CD14-positive monocyte (primary cell): ENCODE measurements at regions not wholly inside any gene's neighbourhood (a gene's known extent, or its start where the extent isn't known, plus 50 kb on each side); places are given as distances from the start of the nearest gene placed in this dataset.

ENCODE experiments used
- DNase-seq, 3 donors: peaks; one replicate each; pipeline ENCODE4 v3.0.0-alpha.2; 2011 to 2022
- H2AFZ ChIP-seq: 2 replicates; pipeline ENCODE4 v1.6.0; 2012; ENCODE audit warnings: mild to moderate bottlenecking, low read depth, low read length, inconsistent platforms; ENCODE audit not compliant: insufficient read depth, poor library complexity, severe bottlenecking
- H3K27ac ChIP-seq, 2 donors: 1 replicate in 1 of 2; 2 replicates in 1 of 2; pipeline ENCODE4 v1.5.1; 2012 to 2013; ENCODE audit warnings: low read length in 2 of 2, control low read depth in 1 of 2, inconsistent platforms in 1 of 2, low read depth in 1 of 2, mild to moderate bottlenecking in 1 of 2
- H3K27me3 ChIP-seq, 2 donors: one replicate each; pipeline versions ENCODE4 v1.6.0 to v1.6.1; 2011 to 2013; ENCODE audit warnings: low read length in 2 of 2; ENCODE audit not compliant: control insufficient read depth in 2 of 2, insufficient read depth in 2 of 2
- H3K36me3 ChIP-seq, 2 donors: replicated peaks in 1 of 2; 1 replicate in 1 of 2; 2 replicates in 1 of 2; pipeline versions ENCODE4 v1.5.1 to v1.6.1; 2012 to 2013; ENCODE audit warnings: low read length in 2 of 2, control low read depth in 1 of 2, inconsistent platforms in 1 of 2, mild to moderate bottlenecking in 1 of 2; ENCODE audit not compliant: insufficient read depth in 2 of 2, control insufficient read depth in 1 of 2
- H3K4me1 ChIP-seq, 2 donors: 1 replicate in 1 of 2; 2 replicates in 1 of 2; pipeline versions ENCODE4 v1.5.1 to v1.6.1; 2012 to 2013; ENCODE audit warnings: low read length in 2 of 2, control low read depth in 1 of 2, inconsistent platforms in 1 of 2, mild to moderate bottlenecking in 1 of 2, moderate library complexity in 1 of 2; ENCODE audit not compliant: insufficient read depth in 2 of 2, control insufficient read depth in 1 of 2
- H3K4me2 ChIP-seq: replicated peaks from 2 replicates; pipeline ENCODE3; 2012; ENCODE audit warnings: low read length, moderate library complexity, mild to moderate bottlenecking; ENCODE audit not compliant: poor library complexity, severe bottlenecking; ENCODE audit errors: extremely low read depth
- H3K4me3 ChIP-seq, 3 experiments: fragments of 200-600 bp in 1 of 3; sonication (generic) in 1 of 3; replicated peaks in 1 of 3; 1 replicate in 2 of 3; 2 replicates in 1 of 3; pipeline ENCODE4 v1.5.1; 2011 to 2013; ENCODE audit warnings: low read length in 3 of 3, mild to moderate bottlenecking in 3 of 3, control low read depth in 2 of 3, low read depth in 2 of 3, inconsistent platforms in 1 of 3, moderate library complexity in 1 of 3
- H3K79me2 ChIP-seq: 2 replicates; pipeline ENCODE4 v1.6.0; 2012; ENCODE audit warnings: mild to moderate bottlenecking, control low read depth, inconsistent platforms, low read length, moderate library complexity; ENCODE audit not compliant: insufficient read depth
- H3K9ac ChIP-seq: 2 replicates; pipeline ENCODE4 v1.6.0; 2017; ENCODE audit warnings: low read length, mild to moderate bottlenecking; ENCODE audit not compliant: insufficient read depth, poor library complexity, severe bottlenecking
- H3K9me3 ChIP-seq, 2 donors: replicated peaks in 1 of 2; 1 replicate in 1 of 2; 2 replicates in 1 of 2; pipeline versions ENCODE4 v1.5.1 to v1.6.1; 2012 to 2013; ENCODE audit warnings: low read length in 2 of 2, control low read depth in 1 of 2; ENCODE audit not compliant: control insufficient read depth in 1 of 2, insufficient read depth in 1 of 2
- H4K20me1 ChIP-seq: 2 replicates; pipeline ENCODE4 v1.6.0; 2012; ENCODE audit warnings: mild to moderate bottlenecking, low read length, control low read depth, moderate library complexity; ENCODE audit not compliant: insufficient read depth
- H3K27ac Mint-ChIP-seq, 7 donors: one replicate each; pipeline ENCODE4 v1.8.0; 2020; ENCODE audit warnings: mild to moderate bottlenecking in 7 of 7, mixed read lengths in 7 of 7, moderate library complexity in 6 of 7, inconsistent platforms in 2 of 7
- H3K27me3 Mint-ChIP-seq, 3 donors: one replicate each; pipeline ENCODE4 v1.8.0; 2021 to 2022; ENCODE audit warnings: low read depth in 3 of 3, mild to moderate bottlenecking in 3 of 3, mixed read lengths in 3 of 3, moderate library complexity in 3 of 3, inconsistent platforms in 1 of 3
- H3K36me3 Mint-ChIP-seq, 2 donors: one replicate each; pipeline ENCODE4 v1.8.0; 2020; ENCODE audit warnings: mixed read lengths in 2 of 2, inconsistent platforms in 1 of 2, mild to moderate bottlenecking in 1 of 2
- H3K4me1 Mint-ChIP-seq: one replicate; pipeline ENCODE4 v1.8.0; 2020; ENCODE audit warnings: mild to moderate bottlenecking, mixed read lengths
- H3K4me3 Mint-ChIP-seq, 2 donors: one replicate each; pipeline ENCODE4 v1.8.0; 2020; ENCODE audit warnings: mild to moderate bottlenecking in 2 of 2, mixed read lengths in 2 of 2, moderate library complexity in 1 of 2
- H3K9me3 Mint-ChIP-seq, 7 donors: one replicate each; pipeline ENCODE4 v1.8.0; 2020 to 2022; ENCODE audit warnings: mixed read lengths in 7 of 7, mild to moderate bottlenecking in 6 of 7, moderate library complexity in 6 of 7, inconsistent platforms in 2 of 7
- CTCF ChIP-seq: fragments of 200-600 bp; IDR thresholded peaks from one replicate; pipeline ENCODE4 v1.8.0; 2022; ENCODE audit warnings: antibody characterized with exemption, mild to moderate bottlenecking
- WGBS: methylation state at CpG from one replicate; pipeline ENCODE4 v1.1.5; 2013; ENCODE audit warnings: missing lambda C conversion rate; ENCODE audit not compliant: insufficient coverage; 5-methylcytosine and 5-hydroxymethylcytosine counted together
- intact Hi-C, 2 donors: fragments of 100-400 bp; cut with micrococcal nuclease; formaldehyde crosslinking; loops; one replicate each; pipeline versions ENCODE4 v1.15.0 to v1.15.1; 2023

- Mint-ChIP-seq H3K4me1 (no peaks in the 10 kb centered on the region), H3K4me3 (no peak overlapping the region), H3K27ac (no peak overlapping the region), H3K36me3 (no peaks in the 10 kb centered on the region), H3K9me3 (peaks cover 0 to 17% (median 12%) of the 10 kb centered on the region in 7 donors), H3K27me3 (peaks cover 0 to 3% (median 3%) of the 10 kb centered on the region in 3 donors)
- H3K27me3 ChIP-seq, result no peaks in the 10 kb centered on the region
- no peak overlapping the region for H3K9ac ChIP-seq
- no peaks in the 10 kb centered on the region for H3K4me1 ChIP-seq
- H3K4me2 ChIP-seq, result no peak overlapping the region
- H3K79me2 ChIP-seq, result no peaks in the 10 kb centered on the region
- no peak overlapping the region for H3K4me3 ChIP-seq
- no peak for DNase-seq
- no peaks in the 10 kb centered on the region for H4K20me1 ChIP-seq
- H3K9me3 ChIP-seq, result peaks cover 0 to 7% of the 10 kb centered on the region in 2 donors
- TF ChIP-seq CTCF, result no peak
- no peak overlapping the region for H2AFZ ChIP-seq
- H3K27ac ChIP-seq, result no peak overlapping the region
- H3K36me3 ChIP-seq, result no peaks in the 10 kb centered on the region
- intact Hi-C loops, result no loop called here
- no CpG with 5 or more reads among the region's 1 CpG for WGBS
Measured at GRCh38 chr5:136501133-136501532, 135.8 kb upstream of the TRPC7 start.

GRCh38 chr5:136492587-136492986, 127.2 kb upstream of the TRPC7 start:
- H3K27ac Mint-ChIP-seq, result no peak overlapping the region
- H3K27me3 Mint-ChIP-seq, result no peaks in the 10 kb centered on the region
- H3K4me3 ChIP-seq, result no peak overlapping the region
- no peaks in the 10 kb centered on the region for H3K9me3 ChIP-seq
- TF ChIP-seq CTCF, result no peak
- H3K27ac ChIP-seq, result no peak overlapping the region
- peaks cover 0 to 8% (median 4%) of the 10 kb centered on the region in 7 donors for H3K9me3 Mint-ChIP-seq
- H3K4me3 Mint-ChIP-seq, result no peak overlapping the region
- no peaks in the 10 kb centered on the region for H4K20me1 ChIP-seq
- H3K27me3 ChIP-seq, result no peaks in the 10 kb centered on the region
- H3K36me3 Mint-ChIP-seq, result no peaks in the 10 kb centered on the region
- no peaks in the 10 kb centered on the region for H3K79me2 ChIP-seq
- no peaks in the 10 kb centered on the region for H3K4me1 ChIP-seq
- no peaks in the 10 kb centered on the region for H3K4me1 Mint-ChIP-seq
- H3K4me2 ChIP-seq, result no peak overlapping the region
- H3K9ac ChIP-seq, result no peak overlapping the region
- no peak overlapping the region for H2AFZ ChIP-seq
- no peak for DNase-seq
- no peaks in the 10 kb centered on the region for H3K36me3 ChIP-seq
- intact Hi-C loops, result no loop called here
